CD4-positive, alpha-beta T cell treated with Interleukin-6 for 4 hours (primary cell): ENCODE measurements at regions not wholly inside any gene's neighbourhood (a gene's known extent, or its start where the extent isn't known, plus 50 kb on each side); places are given as distances from the start of the nearest gene placed in this dataset.
"Not testable (repeated sequence)": the region's sequence is repeated elsewhere in the genome, so short reads cannot be mapped to it uniquely, and the experiment has no call there.

Source experiments
- DNase-seq: peaks from one replicate; pipeline ENCODE4 v3.0.0-alpha.2; 2020; ENCODE audit warnings: mixed read lengths

GRCh38 chr9:1882711-1883403 is 132.3 kb upstream of the SMARCA2 start:
- DNase-seq, result no peak

DNA sequence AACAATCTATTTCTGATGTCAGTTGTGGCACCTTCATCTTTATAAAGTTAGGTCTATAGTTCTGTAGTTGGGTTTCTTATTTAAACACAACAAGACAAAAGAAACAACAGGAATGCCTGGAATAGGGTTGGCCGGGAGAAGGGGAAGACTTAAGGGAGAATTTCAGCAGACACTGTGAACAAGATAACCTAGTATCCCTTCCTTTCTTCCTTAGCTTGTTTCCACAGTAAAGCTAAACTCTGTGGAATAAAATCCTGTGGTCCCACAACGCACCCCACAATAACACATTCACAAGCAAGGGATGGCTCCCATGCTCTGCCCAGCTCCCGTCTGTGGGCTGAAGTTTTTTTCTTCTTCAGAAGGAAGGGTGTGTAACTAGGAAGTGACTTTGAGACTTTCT is 124.9 kb upstream of the SMARCA2 start:
- DNase-seq, result no peak

DNA sequence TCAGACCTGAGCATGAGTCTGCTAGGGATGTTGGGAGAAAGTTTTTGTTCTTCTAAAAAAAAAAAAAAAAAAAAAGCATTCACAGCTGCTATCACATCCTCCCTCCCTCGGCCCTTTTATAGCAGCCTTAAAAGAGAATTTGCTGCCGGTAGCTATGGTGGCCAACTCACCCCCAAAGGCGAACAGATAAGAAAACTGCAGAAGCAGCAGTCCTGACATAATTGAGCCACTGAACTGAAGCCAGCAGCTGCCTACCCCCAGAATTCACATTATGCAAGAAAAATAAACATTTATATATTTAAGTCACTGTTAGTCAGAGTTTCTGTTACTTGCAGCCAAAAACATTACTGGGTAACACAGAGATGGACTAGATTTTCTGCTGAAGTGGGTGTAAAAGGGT is 124.3 kb upstream of the SMARCA2 start:
- DNase-seq, result no peak

DNA sequence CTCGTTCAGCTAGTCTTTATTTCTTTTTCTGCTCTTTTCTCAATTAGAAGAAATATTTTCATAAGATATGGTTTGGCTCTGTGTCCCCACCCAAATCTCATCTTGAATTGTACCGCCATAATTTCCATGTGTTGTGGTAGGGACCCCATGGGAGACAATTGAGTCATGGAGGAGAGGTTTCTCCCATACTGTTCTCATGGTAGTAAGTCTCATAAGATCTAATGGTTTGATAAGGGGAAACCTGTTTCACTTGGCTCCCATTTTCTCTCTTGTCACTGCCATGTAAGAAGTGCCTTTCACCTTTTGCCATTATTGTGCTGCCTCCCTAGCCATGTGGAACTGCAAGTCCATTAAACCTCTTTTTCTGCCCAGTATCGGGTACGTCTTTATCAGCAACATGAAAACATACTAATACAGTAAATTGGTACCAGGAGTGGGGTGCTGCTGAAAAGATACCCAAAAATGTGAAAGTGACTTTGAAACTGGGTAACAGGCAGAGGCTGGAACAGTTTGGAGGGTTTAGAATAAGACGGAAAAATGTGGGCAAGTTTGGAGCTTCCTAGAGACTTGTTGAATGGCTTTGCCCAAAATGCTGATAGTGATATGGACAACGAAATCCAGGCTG is 112.0 kb upstream of the SMARCA2 start:
- not testable (repeated sequence) for DNase-seq

GRCh38 chr9:1907465-1907864 is 107.7 kb upstream of the SMARCA2 start:
- DNase-seq, result no peak

GRCh38 chr9:1909322-1909721 is 105.8 kb upstream of the SMARCA2 start:
- DNase-seq, result no peak

DNA sequence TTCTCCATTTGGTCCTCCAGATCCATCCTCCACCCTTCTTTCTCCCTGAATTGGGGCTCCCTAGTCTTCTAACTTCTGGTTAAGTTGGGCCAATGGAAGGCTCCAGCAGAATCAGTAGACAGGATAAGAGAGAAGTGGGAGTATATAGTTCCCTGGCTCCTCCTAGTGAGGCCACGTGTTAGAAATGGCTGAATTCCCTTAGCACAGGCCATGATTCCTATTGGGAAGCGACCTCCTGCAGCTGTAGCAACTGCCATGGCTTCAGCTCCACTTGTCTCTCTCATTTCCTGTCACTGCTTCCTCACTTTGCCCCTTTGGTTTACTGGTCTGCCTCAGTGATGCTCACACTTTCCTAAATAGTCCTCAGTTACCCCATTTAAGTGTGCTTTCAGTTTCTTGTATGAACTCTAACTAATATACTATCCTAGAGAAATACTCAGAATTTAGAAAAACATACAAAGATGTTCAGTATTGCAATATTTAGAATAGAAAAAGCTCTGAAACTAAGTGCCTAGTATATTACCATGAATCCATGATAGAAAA is 104.8 kb upstream of the SMARCA2 start:
- DNase-seq, result no peak

DNA sequence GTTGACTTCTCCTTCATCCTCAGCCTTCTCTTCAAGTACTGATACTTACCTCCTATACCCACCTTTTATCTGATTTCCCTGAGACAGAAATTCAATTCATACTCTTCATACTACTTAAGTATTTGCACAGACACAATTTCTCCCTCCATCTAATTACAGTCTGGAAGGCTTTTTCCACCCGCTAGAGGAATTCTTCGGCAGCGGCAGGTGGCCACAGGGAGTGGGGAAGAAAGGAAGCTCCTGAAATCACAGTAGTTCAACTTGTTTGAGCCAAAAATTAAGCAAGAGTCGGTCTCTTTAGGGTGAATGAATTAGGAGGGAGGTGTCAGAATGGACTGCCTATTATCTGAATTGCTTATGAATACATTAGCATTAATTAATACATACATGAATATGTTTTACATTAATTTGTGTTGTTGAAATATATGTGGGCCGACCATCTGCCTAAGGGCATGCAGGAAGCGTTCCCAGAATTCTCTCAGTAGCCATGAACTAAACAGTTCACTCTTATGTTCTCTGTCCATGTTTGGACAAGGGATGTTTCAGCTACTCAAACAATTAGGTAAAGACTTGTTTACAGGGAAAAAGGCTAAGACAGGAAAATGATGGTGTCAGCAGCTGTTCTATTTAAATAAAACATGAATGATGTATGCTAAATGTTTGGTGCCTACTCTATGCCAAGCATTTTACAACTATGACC is 101.4 kb upstream of the SMARCA2 start:
- DNase-seq, result no peak

DNA sequence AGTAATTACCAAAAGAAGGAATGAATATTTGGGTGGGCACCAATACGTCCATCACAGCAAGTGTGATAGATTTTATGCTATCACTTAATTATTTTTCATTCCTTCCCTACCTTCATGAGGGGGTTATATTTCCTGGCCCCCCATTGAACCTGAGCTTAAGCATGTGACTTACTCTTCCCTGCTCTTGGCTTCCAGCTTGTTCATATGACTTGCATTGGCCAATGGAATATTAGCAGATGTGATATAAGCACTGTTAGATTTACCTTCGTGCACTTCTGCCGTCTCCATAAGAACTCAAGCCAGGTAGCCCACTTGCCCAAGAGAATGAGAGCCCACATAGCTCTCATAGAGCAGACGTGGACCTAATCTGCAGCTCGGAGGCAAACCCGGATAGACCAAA is 99.1 kb upstream of the SMARCA2 start:
- DNase-seq, result no peak

- no peak for DNase-seq
Measured at GRCh38 chr9:1916655-1917054, 98.5 kb upstream of the SMARCA2 start.

- no peak for DNase-seq
Measured at GRCh38 chr9:1917396-1917935, 97.7 kb upstream of the SMARCA2 start.

- DNase-seq, result no peak
Measured at GRCh38 chr9:1918108-1918507, 97.0 kb upstream of the SMARCA2 start.

DNA sequence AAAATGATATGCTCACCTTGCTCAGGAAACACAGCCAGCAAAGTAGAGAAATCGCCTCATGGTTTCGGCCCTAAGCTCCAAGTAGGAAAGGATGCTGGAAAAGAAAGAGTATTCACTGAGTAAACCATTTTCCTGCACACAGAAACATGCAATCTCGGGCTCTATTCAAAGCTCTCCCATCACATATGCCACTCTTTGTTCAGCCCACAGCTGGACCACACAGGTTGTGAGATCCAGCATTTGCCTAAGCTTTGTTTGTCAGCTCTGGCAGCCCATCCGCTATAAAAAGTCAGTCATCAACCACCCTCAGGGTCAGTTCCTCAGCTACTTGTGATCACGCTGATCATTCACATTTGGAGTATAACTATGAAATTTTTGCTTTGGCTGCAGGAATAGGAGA is 96.5 kb upstream of the SMARCA2 start:
- no peak for DNase-seq

- DNase-seq, result no peak
Measured at GRCh38 chr9:1919229-1919628, 95.9 kb upstream of the SMARCA2 start.

GRCh38 chr9:1920386-1920785 is 94.8 kb upstream of the SMARCA2 start:
- no peak for DNase-seq

DNA sequence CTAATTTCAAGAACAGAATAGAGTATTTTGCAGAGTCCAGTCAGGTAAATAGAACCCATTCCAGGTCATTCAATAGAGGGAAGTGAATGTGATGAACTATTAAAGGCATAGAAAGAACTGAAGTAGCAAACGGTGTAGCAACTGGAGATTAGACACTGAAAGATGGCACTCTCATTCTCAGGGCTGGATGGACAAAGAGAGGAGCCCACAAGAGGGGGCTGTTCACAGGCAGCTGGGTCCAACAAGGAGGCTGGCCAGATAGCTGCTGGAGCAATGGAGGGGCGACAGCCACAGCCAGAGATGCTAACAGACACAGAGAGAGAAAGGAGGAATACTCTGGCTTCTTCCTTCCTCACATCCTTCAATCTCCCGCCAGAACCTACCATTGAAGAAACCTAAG is 93.1 kb upstream of the SMARCA2 start:
- DNase-seq, result peak; percentile 6

DNA sequence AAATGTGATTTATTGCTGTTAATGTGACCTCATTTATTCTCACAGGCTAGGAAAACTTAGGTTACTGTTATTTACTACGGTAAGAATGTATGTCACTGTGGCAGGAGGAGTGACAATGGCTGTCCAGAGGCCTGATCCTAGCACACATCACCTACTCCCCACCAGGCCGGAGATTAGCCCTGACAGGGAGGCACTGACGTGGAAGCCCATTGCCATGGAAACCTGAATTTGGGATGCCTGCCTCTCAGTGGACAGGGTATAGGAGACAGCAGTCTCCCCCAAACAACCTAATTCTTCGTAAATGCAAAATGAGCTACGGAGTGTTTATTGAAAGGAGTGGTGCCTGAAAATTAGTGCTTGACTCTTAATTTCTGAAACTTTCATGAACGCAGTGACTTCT is 87.6 kb upstream of the SMARCA2 start:
- DNase-seq, result no peak

- no peak for DNase-seq
Measured at GRCh38 chr9:1929134-1929533, 86.0 kb upstream of the SMARCA2 start.

DNA sequence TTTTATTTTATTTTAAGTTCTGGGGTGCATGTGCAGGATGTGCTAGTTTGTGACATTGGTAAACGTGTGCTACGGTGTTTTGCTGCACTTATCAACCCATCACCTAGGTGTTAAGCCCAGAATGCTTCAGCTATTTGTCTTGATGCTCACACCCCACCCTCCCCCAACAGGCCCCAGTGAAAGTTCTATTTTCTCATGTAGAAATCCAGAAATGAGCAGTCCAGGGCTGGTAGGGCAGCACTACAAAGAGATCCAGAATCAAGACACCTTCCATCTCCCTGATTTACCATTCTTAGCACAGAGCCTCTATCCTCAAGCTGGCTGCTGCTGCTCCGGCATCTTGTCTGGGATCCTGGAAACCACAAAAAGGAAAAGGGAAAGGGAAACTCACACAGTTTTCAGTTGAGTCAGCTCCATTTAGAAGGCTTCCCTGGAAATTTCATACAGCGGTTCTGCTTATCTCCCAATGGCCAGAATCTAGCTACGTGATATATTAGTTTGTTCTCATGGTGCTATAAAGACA is 85.4 kb upstream of the SMARCA2 start:
- DNase-seq, result no peak

GRCh38 chr9:1930245-1930736 is 84.9 kb upstream of the SMARCA2 start:
- DNase-seq, result not testable (repeated sequence)

DNA sequence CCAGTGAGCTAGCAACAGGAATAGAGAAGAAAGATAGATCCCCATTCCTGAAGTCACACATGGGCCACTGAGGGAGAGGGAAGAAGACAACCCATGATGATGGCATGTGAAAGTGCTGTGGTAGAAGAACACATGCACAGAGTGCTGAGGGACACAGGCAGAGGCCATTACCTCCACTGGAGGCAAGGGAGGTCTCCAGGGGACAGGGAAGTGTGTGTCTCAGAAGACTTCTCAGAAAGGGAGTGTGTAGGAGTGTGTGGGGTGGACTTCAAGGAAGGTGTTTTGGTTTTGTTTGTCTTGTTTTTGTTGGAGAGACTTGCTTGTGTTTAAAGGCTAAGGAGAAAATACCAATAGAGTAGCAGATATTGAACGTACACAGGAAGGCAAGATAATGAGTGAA is 77.0 kb upstream of the SMARCA2 start:
- DNase-seq, result no peak

- no peak for DNase-seq
Measured at GRCh38 chr9:1938675-1939170, 76.4 kb upstream of the SMARCA2 start.

GRCh38 chr9:1939466-1939865 is 75.7 kb upstream of the SMARCA2 start:
- DNase-seq, result no peak
